ENCODE measurements at regions not wholly inside any gene's neighbourhood (a gene's known extent, or its start where the extent isn't known, plus 50 kb on each side); places are given as distances from the start of the nearest gene placed in this dataset.

DNA sequence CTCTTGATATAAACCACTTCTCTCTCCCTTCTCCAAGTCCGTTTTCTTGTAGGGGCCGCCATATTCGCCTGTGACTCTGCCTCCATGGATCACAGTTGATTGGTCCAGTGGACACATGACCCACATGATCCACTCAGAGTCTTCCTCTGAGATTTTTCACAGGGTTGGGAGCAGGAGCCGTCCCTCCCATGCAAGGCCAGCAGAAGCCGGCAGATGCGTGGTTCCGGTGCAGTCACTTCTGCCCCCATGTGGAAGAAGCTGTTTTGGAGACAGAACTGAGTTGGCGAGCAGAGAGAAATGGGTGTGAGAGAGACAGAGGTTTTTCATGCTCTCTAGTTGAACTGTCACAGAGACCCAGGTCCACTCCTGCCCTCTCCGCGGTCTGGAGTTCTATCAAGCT is 83.3 kb downstream of the C16orf95 start:
- DNase-seq (ENCODE audit: low read depth), result no peak

DNA sequence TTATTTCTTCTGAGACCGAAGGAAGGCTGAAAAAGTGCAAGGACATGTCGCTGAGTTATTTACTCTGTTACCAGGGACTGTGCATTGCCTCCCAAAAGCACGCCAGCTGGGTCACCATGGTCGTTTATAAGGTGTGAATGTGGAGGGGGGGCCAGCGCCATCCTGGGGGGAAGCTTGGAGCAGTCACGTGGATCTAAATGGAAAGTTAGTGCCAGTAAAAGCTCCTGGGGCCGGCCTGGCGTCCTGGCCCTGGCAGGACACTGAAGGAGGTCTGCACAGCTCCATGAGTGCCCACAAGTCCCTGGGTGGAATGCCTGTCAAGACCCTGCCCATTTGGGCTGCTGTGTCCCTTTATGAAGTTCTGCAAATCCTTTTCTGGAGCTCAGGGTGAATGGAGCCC is 82.6 kb downstream of the C16orf95 start:
- DNase-seq (ENCODE audit: low read depth), result no peak

DNA sequence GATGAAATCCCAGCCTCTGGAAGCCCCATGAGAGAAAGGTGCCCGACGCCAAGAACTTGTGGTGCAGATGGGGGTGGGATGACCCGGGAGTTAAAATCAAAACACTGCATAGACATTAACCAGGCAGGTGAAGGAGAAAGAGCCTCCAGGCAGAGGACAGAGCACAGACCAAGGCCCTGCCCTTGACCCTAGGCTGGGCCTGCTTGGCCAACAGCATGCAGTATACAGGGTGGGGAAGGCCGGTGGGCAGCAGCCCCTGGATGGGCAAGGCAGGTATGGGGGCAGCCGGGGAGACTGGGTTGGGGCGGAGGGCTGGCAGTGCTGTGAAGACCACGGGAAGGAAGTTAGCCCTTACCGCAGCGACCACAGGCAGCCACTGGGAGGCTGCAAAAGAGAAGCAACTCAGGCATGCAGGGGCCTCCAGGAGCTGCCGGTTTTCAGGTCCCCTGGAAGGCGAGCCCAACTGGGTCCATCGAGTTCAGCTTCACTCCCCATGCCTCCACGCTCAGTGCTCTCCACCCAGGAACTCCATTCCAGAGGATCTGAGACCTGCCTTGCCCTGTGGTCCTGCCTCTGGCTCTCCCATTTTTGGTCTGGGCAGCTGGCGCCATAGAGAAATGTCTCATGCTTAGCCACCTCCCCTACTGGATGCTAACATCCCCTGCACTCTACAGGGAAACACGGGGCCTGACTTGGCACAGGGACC is 81.2 kb downstream of the C16orf95 start:
- no peak for DNase-seq (ENCODE audit: low read depth)

DNA sequence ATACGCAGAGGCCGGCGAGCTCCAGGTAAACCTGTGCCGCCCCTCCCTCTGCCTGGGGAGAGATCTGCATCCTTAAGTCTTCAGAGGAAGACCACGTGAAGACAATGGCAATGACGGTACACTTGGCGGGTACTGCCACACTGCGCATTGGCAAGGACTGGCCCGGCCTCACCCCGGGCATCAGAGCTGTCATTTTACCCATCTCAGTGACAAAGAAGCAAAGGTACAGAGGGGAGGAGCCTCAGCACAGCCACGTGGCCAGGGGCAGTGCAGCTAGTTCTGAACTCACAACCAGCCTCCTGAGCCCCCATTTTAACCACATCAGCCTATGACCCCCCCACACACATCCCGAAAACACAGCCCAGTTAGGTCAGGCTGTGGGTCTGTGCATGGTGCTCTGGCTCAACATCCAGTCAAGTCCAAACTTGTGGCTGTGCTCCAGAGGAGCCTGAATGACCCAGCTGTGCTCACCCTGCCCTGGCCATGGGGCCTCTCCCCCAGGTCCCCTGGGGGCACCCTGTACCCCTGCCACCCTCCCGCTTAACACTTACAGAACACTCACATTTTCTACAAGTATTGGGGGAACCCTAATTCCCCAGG is 80.6 kb downstream of the C16orf95 start:
- DNase-seq (ENCODE audit: low read depth), result no peak

DNA sequence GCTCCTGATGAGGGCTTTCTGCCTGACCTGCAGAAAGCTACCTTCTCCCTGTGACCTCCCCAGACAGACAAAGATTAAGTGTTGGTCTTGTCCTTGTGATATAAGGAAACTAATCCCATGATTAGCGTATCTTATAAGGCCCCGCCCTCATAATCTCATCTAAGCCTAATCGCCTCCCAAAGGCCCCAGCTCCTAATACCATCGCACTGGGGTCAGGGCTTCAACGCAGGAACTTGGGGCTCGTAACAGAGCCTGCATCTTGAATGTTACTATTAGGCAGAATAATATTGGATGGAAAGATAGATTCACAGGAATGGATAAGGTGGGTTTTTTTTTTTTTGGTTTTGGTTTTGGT is 78.9 kb downstream of the C16orf95 start:
- DNase-seq (ENCODE audit: low read depth), result no peak

DNA sequence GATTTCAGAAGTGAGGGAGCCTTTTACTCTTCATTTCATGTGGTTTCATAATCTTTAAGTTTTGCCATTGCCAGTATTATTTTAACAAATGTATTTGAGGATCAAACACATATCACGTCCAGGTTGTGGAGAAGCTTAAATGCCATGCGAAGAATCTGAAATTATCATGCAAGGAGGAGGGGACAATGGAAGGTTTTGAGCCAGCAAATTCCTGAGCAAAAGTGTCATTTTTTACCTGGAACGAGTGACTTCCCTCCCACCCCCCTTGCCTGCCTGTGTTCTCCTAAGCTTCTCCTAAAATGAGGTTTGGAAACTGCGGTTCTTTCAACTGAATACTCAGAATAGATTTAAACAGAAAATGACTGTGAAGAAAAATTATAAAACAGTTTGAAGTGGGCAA is 77.6 kb downstream of the C16orf95 start:
- no peak for DNase-seq (ENCODE audit: low read depth)

DNA sequence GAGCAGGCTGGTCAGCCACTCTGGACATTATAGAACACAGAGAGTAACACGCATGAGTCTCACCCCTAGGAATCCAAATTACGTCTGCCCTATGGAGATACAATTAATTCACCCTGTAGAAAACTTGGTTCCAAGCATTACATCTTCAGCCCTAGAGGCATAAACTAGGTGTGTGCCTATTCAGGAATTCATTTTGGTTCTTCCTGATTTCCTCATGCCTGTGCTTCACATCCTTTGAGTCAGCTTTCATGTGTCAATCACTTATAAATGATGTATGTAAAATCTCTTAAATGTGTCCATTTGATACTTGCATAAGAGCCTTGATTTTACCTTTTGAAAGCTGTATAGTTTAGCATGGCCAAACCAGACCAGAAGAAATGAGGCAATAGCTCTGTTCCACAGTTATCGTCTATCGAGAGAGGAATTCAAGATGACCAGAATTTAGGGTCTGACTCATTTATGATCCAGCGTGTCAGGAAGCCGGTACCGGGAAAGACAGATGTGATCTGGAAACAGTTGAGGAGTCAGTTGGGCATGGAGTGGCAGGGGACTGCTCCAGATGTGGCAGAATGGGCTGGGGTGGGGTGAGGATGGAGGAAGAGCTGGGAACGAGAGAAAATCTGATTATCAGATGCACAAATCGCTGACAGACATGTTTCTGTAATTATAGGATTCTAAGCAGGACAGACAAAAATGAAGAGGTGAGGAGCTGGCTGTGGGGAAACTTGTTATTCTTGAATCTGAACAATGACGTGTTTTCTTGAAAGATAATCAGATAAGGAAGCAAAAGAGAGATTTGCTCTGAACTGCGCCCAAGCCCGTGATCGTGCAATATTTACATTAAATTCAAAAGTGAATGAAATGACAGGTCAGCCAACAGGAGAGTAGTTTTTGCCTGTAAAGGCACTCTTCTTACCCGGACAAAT is 76.7 kb downstream of the C16orf95 start:
- no peak for DNase-seq (ENCODE audit: low read depth)

DNA sequence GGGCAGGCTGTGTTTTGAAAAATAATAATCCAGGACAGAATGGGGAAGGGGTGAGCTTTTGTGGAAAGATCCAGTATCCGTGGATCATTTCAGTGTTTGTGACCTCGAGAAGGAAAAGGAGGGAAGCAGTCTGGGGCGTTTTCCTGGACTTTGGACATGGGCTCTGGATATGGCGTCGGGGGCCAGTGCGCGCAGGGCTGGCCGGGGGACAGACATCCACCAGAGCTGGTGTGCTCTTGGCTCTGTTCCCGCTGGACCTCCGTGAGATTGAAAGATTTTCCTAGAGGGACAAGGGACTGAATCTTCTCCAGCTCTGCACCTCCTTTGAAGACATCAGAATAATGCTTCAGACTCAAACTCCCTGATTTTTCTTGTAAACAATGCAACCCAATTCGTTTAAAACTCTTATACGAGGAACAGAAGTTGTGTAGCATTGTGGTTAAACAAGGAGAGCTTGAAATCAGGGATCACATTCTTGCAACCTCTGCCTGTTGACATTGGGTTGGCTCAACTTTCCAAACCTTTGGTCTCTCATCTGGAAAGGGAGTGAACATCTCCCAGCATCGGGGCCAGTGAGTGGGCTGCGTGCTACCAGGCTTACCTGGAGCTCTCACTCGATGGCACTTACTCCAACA is 75.9 kb downstream of the C16orf95 start:
- no peak for DNase-seq (ENCODE audit: low read depth)

DNA sequence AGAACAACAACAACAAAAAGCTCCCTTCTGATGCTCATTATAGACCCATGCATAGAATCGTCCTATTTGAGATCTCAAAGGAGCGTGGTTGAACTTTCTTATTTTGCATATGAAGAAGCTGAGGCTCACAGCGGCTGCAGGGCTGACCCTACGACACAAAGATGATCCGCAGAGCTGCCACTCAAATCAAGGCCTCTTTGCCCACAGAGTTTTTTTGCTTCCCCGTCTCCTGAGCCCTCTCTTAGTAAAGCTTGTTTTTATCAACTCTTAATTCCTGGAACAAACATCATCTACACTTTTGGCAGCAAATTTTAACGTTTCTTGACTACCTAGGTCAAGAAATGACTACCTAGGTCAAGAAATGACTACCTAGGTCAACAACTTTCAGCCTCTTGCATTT is 73.7 kb downstream of the C16orf95 start:
- no peak for DNase-seq (ENCODE audit: low read depth)

DNA sequence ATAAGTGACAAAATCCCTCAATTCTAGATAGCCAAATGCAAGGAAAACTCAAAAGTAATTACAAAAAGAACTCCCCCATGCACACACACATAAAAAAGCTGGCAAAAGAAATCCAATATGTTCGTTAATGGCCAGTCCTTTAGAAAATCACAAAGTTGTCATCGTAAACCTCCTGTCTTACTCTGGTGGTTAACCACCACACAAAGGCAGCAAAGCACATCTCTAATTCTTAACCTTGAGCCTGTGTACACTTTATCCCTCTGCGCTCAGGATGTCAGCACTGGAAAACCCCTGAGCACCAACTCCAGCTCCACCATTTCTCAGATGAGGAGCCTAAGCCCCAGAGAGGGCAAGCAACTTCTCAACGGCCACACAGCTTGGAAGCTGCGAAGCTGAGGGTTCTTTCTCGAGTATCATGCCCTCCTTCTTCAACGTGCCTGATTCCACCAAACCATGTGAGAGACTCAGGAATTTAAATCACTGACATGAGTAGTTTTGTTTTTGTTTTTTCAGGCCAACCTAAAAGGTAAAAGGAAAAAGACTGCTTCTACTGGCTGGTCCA is 72.5 kb downstream of the C16orf95 start:
- no peak for DNase-seq (ENCODE audit: low read depth)

DNA sequence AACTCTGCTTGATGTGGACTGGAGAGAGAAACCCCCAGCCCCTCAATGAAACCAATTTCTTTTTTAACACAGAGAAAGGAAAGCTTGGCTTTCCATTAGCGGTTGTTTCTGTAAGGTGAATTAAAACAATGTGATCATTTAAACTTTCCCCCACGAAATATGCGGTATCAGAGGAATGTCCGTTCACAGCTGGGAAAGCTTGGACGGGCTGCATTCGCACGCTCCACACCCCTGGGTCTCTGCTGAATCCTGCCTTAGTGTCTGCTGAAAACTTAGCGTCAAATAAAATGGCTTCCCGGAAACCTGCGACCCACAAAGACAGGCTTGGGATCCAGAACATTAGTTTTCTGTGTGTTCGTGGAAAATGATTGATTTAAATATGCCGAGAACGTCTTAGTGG is 71.7 kb downstream of the C16orf95 start:
- no peak for DNase-seq (ENCODE audit: low read depth)

DNA sequence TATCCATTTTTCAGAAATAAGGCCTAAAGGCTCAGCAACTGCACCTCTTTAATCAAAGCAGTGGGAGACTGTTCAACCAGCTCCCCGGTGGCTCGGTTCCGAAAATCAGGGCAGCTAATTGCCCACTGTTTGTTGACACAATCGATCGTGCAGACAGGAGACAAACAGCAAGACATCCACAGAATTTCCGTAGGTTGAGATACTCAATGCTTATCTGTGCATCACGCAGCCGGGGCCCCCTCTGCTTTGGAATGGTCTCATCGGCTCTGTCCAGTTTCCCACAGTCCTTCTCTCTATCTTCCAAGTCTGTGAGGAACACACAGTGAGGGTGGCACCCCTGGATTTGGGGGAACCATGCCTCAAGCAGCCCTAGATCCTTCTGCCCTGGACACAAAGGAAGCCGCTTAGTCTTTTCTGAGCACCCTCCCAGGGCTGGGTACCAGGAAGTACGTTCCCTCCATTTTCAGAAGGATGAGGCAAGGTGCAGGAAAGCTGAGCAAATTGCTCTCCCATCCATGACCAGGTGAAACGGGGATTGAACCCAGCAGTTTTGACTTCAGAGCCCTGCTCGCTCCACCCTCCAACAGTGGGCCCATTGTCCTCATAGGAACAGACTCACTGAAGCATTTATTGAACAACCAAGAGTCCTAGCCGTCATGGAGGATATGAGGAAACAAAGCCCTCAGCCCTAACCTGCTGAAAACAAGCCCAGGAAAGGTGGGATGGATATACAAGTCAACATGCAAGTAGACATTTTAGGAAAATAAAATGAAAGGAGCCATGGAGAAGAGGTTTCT is 70.7 kb downstream of the C16orf95 start:
- no peak for DNase-seq (ENCODE audit: low read depth)

DNA sequence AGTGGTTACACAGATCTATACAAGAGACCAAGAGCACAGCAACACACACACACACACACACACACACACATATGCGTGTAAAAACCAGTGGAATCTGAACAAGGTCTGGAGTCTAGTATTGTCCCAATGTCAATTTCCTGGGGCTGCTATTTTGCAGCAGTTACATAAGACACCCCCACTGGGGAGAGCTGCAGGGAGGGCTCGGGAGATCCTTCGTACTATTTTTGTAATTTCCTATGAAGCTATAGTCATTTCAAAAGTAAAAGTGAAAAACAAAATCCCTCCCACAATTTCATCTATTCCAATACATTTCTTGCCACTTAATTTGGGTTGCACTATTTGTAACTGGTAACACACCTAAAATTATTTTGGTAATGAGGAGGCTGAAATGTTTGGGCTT is 68.5 kb downstream of the C16orf95 start:
- no peak for DNase-seq (ENCODE audit: low read depth)

DNA sequence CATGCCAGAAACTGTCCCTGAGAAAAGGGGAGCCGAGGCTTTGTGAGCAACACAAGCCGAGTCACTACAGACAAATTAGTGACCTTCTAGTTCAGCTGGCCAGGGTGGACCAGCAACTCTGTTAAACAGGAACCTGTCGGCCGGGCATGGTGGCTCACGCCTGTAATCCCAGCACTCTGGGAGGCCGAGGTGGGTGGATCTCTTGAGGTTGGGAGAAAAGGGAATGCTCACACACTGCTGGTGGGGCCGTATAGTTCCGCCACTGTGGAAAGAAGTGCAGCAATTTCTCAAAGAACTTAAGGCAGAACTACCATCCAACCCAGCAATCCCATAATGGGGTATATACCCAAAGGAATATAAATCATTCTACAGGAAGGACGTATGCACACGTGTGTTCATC is 67.8 kb downstream of the C16orf95 start:
- no peak for DNase-seq (ENCODE audit: low read depth)

DNA sequence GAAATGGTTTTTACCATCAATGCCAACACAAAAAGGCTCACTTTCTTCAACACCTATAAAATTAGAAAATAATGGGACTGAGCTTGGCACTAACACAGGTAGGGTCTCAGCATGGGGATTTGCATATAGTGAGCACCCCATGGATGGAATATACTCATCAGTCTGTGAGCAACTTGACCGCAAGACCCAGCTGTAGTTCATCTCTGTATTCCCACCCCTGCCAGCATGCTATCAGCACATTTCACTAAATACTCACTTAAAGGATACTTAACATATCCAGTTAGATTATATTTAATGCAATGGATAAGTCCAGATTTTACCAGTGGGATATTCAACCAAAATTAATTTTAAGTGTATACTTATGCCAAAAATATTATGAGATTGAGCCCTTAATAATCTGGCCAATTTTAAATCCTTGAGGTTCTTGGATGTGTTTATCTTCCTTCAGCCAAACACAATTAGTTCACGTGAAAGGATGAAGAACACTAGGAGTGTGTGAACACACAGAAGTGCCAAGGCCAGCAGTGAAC is 66.7 kb downstream of the C16orf95 start:
- no peak for DNase-seq (ENCODE audit: low read depth)

DNA sequence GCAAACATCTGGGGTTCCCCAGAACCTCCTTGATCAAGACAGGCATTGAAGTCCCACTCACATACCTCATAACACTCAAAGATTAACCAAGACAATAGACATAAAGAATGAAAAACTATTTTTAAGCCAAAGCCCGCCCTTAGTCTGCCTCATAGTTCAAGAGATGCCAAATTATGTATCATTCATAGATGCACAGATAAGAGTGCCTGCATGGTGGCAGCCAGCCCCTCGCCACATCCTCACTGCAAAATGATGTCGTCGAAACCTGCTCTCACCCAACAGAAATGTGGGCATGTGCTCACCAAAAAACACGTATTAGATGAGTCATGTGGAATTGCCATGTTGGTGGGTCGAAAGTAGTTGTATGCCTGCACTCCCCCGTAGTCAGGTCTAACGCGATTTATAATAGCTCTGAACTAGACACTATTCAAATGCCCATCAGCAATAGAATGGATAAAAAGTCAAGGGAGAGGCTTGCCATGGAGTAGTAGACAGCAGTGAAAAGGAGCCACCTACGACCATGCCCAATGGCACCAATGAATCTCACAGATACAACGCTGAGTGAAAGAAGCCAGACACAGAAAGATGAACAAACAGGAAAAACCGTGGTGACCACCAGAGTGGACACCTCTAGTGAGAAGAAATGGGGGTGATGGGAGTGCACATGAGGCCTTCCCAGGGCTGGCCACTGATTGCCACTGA is 64.8 kb downstream of the C16orf95 start:
- no peak for DNase-seq (ENCODE audit: low read depth)
